Activated T-cell treated with anti-CD3 and anti-CD28 coated beads for 24 hours (primary cell): ENCODE measurements at regions not wholly inside any gene's neighbourhood (a gene's known extent, or its start where the extent isn't known, plus 50 kb on each side); places are given as distances from the start of the nearest gene placed in this dataset.

Experiments
- DNase-seq: peaks from one replicate; pipeline ENCODE4 v3.0.0-alpha.2; 2020; ENCODE audit warnings: low read depth

- no peak for DNase-seq
These were observed 290.0 kb upstream of the CFAP20DC start for GRCh38 chr3:59339818-59340217.

DNA sequence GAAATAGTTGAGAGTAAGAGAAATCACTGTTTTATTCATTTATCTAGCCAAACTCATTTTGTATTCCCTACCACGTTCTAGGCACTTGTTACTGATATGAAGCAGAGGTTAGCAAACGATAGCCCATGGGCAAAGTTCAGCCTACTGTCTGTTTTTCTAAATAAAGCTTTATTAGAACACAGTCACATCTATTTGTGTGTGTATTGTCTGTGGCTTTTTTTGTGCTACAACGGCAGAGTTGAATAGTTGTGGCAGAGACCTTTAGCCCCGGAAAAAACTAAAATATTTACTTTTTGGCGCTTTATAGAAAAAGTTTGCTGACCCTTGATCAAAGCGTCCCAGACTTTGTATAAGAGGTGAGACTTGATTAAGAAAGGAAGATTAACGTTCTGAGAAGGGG is 289.1 kb upstream of the CFAP20DC start:
- no peak for DNase-seq

- DNase-seq = no peak
These were observed 285.5 kb upstream of the CFAP20DC start for GRCh38 chr3:59335338-59335737.

GRCh38 chr3:59334585-59334984 is 284.8 kb upstream of the CFAP20DC start:
- no peak for DNase-seq

GRCh38 chr3:59327376-59327808 is 277.6 kb upstream of the CFAP20DC start:
- no peak for DNase-seq

GRCh38 chr3:59326246-59327024 is 276.6 kb upstream of the CFAP20DC start:
- no peak for DNase-seq

DNA sequence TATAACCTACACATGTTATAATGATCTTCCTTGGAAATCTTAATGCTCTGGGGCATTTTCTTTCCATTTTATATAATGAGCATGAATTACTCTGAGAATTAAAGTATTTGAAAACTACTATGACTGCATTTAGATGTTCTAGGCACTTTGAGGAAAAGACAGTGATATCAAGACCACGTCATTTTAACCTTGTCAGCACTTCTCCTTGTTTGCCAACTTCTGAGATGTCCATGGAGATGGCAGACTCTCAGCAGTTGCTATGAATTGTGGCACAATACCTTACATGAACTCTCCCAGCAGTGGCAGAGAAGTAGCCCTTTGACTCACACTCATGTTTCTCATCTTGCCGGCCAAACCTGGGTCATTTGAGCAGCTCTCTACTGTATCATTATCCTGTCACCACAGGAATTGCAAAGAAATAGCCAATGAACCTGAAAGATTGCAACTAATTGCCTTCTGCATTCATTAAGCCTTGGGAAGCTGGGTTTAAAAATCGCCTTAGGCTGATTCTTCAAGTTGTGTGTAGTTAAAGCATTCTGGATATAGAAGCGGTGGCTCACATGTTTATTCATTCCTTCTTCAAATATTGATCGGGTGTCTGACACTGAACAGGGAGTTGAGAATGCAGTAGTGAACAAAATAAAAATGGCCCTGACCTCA is 272.2 kb upstream of the CFAP20DC start:
- no peak for DNase-seq

DNA sequence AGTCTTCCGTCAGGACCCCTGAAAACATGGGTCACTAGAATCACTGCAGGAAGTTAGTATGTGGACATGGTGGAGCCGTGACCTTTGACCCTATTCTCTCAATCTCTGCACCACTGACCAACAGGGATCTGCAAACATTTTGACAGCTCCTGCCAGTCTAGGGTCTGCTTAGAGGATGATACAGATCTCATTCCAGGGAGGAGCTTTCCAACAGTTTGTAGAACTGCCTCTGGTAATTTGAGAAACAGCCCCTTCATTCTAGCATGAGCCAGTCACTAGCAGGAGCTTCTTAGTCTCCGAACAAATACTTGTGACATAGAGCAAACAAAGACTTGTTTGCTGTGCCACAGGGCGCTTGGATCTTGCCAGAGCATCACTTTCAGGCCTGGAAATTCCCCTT is 270.3 kb upstream of the CFAP20DC start:
- no peak for DNase-seq

DNA sequence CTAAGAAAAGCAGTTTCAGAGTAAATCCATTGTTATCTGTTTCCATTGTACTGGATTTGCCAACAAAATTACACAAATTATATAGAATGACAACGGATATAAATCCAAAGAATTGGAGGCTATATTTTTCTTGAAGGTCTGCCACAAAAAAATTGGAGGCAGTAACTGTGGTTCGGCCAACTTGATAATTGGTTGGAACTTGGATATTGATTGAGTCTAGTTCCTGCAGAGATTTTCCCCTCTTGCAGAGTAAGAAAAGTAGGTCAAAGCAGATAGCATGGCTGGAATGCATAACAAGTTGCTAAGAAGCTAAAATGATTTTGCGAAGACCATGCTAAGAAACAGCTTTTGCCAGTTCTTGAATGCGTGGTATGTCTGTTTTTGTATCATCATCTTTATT is 269.6 kb upstream of the CFAP20DC start:
- no peak for DNase-seq

GRCh38 chr3:59318881-59319280 is 269.1 kb upstream of the CFAP20DC start:
- DNase-seq = no peak

GRCh38 chr3:59317386-59317785 is 267.6 kb upstream of the CFAP20DC start:
- no peak for DNase-seq

DNA sequence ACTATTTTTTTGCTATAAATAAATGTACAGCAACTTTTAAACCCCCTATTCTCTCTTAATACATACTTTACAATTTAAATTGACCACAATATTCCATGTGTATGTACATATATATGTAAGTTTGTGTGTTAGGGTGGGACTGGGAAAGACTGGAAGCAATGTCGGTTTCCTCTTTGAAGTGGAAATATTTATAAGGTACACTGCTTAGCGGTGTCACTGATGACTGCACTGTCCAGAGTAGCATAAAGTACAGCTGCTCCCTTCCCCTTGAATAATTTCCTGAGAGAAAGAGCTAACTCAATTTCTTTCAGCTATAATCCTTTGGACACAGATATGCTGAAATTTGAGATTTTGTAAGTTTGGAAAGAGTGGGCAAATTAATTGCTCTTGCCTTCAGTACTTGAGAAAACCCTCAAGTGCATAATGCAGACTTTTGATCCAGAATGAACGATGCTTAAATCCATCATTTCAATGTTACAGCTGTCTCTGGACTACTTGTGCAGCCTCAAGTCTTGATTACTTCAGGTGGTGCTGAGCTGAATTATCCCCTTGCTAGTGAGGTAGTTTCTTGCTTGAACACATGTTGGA is 267.0 kb upstream of the CFAP20DC start:
- DNase-seq = no peak

- peak; percentile 35 for DNase-seq
These were observed 263.5 kb upstream of the CFAP20DC start for GRCh38 chr3:59313365-59313764.

- no peak for DNase-seq
These were observed 261.4 kb upstream of the CFAP20DC start for GRCh38 chr3:59311231-59311630.

DNA sequence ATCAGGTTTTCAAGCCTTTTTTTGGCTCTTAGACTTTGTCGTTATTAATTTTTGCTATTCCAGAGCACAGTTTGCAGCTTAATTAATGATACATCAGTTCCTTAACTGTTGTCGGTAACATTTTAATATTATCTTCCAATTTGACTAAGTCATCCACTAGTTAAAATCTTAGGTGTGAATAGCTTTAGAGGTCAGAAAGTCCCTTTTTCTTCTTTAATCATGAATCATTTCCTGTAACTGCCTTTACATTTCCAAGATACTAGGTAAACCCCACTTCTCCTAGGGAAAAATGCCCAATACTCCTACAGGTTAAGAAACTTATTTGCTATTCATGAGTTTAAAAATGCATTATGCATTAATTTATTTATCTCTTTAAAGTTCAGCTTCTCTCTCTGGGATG is 260.9 kb upstream of the CFAP20DC start:
- no peak for DNase-seq

GRCh38 chr3:59308684-59309083 is 258.9 kb upstream of the CFAP20DC start:
- DNase-seq = no peak

DNA sequence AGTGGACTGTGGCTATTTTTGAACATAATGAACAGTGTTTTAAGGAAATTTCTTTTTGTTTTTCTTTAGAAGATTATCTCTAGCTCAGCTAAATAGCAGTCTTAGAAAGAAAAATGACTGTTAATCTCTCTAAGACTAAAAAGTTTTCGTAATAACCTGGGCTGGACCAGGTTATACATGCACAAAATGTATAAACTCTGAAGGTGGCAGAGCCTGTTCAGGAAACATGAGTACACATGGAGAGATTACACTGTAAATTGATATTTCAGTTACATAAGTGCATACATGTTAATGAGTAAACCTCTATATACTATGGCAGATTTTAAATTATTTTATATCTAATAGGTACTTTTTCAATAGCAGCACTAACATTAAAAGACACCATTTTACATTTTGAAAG is 258.2 kb upstream of the CFAP20DC start:
- no peak for DNase-seq

DNA sequence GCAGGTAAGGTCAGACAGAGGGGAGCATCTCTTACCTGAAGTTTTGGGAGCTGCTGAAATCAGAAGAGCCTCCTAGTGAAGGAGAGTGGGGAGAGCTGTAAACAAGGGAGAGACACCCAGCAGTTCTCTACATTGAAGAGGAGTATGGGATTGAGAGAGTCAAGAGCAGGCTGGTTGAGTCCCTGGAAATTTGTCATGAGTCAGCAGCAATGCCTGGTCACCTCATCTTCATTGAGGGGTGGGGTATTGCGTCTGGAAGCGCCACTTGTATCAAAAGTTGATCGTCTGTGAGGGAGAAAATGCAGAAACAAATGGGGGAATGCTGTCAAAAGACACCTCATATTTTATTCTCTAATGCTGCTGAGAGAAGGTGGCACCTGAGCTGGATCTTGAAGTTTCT is 256.6 kb upstream of the CFAP20DC start:
- DNase-seq = no peak

GRCh38 chr3:59304296-59304695 is 254.5 kb upstream of the CFAP20DC start:
- DNase-seq = no peak

DNA sequence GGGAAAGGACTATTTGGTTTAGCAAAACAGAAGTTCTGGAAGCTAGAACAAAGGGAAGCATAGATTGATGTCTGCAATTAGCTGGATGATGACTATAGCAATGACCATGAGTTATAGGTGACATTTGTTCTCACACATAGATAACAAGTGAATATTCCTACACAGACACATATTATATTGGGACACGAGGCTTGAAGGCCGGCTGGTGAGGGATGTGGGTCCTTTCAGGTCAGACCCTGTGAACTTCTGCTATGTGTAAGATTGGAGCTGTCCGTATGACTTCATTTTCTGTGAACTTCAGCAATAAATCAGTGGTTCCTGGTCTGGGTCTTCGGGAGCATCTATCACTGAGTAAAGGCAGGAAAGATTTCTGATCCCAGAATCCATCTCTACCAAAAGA is 253.6 kb upstream of the CFAP20DC start:
- no peak for DNase-seq

DNA sequence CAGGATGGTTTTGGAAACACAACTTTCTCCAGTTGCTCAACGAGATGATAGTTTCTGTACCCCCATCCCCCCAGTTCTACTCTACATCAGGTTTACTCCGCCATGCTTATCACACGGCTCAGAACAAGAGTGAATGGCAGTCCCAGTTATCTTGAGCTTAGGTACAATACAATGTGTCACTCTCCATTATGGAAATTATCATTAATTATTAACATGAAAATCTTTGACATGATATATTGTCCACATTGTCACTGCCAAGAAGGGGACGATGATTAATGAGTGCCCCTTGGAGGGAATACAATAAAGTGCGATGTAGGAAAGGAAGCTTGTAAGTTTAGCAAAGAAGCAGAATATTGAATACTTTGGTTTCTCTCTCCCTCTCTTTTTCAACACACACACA is 252.6 kb upstream of the CFAP20DC start:
- no peak for DNase-seq

DNA sequence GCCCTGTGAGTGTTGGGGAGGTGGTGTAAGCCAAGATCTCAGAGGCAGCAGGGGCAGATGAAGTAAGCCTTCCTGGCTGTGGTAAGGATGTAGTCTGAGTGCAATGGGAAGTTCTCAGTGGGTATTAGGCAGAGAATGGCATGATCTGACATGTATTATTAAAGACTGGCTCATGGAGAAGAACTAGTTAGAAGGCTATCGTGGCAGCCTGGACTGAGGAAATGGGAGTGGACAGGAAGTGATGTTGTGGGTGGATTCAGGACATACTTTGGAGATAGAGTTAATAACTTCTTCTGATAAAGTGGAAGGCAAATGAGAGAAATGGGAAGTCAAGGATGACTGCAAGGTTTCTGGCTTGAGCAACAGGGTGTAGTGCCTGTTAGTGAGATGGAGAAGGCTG is 250.9 kb upstream of the CFAP20DC start:
- DNase-seq = no peak

DNA sequence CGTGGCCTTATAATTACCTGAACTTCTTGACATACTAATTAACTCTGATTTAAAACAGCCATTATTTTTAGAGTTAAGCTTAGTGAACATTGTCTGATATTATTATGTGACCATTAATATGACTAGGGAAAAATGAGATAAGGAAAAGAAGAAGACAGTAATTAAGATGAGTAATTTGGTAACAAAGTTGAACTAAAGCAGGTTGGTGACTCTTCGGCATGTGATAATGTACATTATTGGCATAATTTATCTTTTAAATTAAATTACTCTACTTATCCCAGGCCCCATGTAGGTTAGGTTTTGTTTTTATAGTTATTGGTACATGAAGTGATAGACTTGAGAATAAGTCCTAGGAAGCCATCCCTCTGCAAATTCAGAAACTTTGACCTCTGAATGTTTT is 249.7 kb upstream of the CFAP20DC start:
- no peak for DNase-seq
